HG03571 (cell line): ENCODE measurements at regions not wholly inside any gene's neighbourhood (a gene's known extent, or its start where the extent isn't known, plus 50 kb on each side); places are given as distances from the start of the nearest gene placed in this dataset.
"Not testable (repeated sequence)": the region's sequence is repeated elsewhere in the genome, so short reads cannot be mapped to it uniquely, and the experiment has no call there.

Experiments
- ATAC-seq: cut with Tn5 transposase; IDR thresholded peaks from one replicate; pipeline ENCODE4 v1.9.1; 2021; ENCODE audit not compliant: unreplicated experiment

- no peak for ATAC-seq
Observed at GRCh38 chr16:17031484-17032268, 439.1 kb downstream of the XYLT1 start.

- no peak for ATAC-seq
Observed at GRCh38 chr16:17032332-17032731, 438.4 kb downstream of the XYLT1 start.

- ATAC-seq = no peak
Observed at GRCh38 chr16:17034477-17035252, 436.1 kb downstream of the XYLT1 start.

- ATAC-seq = no peak
Observed at GRCh38 chr16:17037499-17037898, 433.3 kb downstream of the XYLT1 start.

- ATAC-seq = no peak
Observed at GRCh38 chr16:17038415-17038814, 432.3 kb downstream of the XYLT1 start.

- not testable (repeated sequence) for ATAC-seq
Observed at GRCh38 chr16:17049109-17049508, 421.7 kb downstream of the XYLT1 start.

- no peak for ATAC-seq
Observed at GRCh38 chr16:17050468-17050867, 420.3 kb downstream of the XYLT1 start.
